ENCODE measurements at regions not wholly inside any gene's neighbourhood (a gene's known extent, or its start where the extent isn't known, plus 50 kb on each side); places are given as distances from the start of the nearest gene placed in this dataset.
"Not testable (repeated sequence)": the region's sequence is repeated elsewhere in the genome, so short reads cannot be mapped to it uniquely, and the experiment has no call there.

- DNase-seq: not testable (repeated sequence)
Measured at GRCh38 chr1:206256935-206257334, 53.6 kb downstream of the SRGAP2 start.

- DNase-seq: not testable (repeated sequence)
Measured at GRCh38 chr1:206261473-206261872, 58.1 kb downstream of the SRGAP2 start.

- not testable (repeated sequence) for DNase-seq
Measured at GRCh38 chr1:206262424-206262823, 59.1 kb downstream of the SRGAP2 start.

- not testable (repeated sequence) for DNase-seq
Measured at GRCh38 chr1:206264916-206265315, 61.6 kb downstream of the SRGAP2 start.

DNA sequence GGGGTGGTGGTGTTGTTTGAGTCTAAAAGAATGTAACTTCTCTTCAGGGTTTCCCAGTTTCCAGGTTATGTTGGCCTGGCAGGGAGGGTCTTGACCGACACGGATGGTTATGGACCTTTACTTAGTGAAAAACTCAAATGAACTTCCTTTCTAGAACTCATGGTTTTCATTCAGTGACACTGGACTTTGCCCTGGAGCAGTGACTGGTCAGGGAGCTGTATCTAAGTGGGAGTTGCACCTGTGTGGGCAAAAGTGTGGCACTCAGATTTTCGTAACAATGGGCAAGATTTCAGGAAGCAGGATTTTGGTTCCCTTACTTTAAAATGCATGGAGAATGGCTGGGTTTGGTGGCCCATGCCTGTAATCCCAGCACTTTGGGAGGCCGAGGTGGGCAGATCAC is 67.8 kb downstream of the SRGAP2 start:
- DNase-seq: not testable (repeated sequence)

DNA sequence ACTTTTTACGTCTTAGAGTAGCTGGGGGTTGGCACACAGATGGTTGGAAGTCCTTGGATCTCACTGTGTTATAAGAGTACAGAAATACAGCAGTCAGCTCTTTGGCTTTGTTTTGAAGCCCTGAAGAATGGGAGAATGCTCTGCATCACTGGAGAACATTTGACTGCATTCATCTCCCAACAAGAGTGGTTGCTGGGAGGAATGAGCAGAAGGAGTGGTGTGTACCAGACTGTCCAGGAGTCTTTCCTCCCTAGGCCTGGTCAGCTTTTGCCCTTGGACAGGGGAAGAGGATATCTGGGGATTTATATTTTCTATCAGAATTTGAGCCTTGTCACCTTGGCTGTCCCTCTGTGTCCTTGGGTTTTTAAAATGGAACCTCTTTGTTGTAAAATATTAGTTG is 69.8 kb downstream of the SRGAP2 start:
- DNase-seq: not testable (repeated sequence)

DNA sequence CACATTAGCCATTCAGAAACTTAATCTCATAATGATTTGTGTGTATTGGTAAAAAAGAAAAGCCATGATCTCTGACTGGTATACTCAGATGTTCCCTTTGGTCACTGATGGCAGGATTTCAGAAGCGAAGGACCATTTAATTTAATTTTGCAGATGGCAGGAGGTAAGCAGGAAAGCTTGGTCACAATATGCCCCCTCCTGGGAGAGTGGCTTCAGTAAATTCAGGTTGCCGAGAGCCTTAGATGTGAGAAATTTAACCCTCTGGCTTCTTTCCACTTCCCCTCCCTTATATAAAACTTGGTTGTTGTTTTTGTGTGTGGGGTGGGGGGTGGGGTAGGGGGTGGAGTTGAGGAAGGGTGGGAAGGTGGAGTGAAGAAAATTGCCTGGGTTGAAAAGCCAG is 72.8 kb downstream of the SRGAP2 start:
- DNase-seq: not testable (repeated sequence)

- peak; percentile 51 for DNase-seq
Measured at GRCh38 chr1:206278683-206279082, 75.3 kb downstream of the SRGAP2 start.

- DNase-seq: not testable (repeated sequence)
Measured at GRCh38 chr1:206280683-206281082, 77.3 kb downstream of the SRGAP2 start.

- not testable (repeated sequence) for DNase-seq
Measured at GRCh38 chr1:206281912-206282654, 78.7 kb downstream of the SRGAP2 start.

DNA sequence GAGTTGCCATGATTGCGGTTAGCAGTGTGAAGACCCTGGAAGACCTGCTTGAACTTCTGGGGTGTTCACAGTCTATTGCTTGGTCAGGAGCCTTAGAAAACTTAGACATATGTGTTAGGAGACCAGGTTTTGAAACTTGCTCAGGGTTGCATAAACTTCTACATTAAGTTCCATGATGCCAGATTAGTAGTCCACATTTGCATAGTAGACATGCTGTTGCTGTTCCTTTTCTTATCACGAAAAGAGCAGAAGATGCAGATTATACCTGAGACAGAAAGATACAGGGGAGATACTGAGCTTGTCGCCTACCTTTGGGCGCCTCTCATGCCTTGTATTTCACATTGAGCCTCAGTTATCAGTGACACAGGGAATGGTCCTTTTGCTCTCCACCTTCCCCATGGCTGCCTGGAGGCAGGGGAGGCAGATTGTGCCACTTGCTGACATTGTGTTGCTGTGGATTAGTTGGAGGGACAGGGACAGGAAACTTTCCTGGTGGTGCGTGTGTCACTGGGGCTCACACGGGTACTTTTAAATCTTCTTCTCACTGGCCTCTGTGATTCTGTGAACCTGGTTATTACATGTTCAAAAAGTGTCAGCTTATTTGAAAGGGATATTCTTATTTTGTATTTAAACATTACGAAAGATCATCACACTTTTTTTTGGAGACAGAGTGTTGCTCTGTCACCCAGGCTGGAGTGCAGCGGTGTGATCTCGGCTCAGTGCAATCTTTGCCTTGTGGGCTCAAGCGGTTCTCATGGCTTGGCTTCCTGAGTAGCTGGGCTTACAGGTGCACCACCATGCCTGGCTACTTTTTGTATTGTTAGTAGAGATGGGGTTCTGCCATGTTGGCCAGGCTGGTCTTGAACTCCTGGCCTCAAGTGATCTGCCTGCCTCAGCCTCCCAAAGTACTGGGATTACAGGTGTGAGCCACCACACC is 82.0 kb downstream of the SRGAP2 start:
- DNase-seq: not testable (repeated sequence)

- not testable (repeated sequence) for DNase-seq
Measured at GRCh38 chr1:206287759-206288158, 84.4 kb downstream of the SRGAP2 start.

GRCh38 chr1:206288453-206288852 is 85.1 kb downstream of the SRGAP2 start:
- DNase-seq: not testable (repeated sequence)

DNA sequence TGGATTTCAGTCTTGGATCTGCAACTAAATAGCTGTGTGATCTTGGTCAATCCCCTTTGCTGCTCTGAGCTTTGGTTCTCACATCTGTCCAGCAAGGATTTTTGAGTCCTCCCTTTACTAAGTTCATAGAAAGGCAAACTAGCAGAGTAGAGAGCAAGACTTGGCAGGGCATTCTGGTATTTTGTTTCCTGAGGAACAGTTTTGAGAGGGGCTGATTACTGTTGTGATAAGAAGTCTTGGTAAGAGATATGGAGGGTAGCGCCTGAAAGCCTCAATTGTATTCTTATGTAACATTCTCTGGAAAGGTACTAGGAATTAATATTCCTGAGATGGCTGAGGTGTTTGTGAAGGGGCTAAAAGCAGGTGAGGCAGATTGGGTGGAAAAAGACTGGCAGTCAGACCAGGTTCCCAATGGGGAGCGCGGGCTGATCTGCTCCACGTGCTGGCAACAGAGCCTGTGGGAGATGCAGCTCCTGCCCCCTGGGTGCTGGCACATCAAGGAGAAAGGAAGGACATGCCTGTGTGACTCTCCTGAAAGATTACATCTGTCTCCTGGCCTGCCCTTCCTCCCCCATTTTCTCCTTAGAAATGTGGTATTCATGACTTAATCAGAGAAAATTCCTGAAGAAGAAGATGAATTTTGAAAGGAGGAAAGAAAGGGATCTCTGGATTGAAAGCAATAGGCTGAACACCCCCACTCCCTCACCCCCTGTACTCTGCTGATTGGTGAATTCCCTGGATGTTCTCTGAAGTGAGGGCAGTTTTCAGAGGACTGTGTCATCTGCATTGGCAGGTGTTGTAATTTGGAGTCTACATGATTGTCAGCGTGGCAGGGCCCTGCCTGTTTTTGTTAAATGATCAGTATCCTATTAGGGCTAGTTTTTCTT is 94.0 kb downstream of the SRGAP2 start:
- DNase-seq: not testable (repeated sequence)

GRCh38 chr1:206298032-206298392 is 94.7 kb downstream of the SRGAP2 start:
- DNase-seq: not testable (repeated sequence)

- DNase-seq: not testable (repeated sequence)
Measured at GRCh38 chr1:206299181-206299791, 95.9 kb downstream of the SRGAP2 start.

DNA sequence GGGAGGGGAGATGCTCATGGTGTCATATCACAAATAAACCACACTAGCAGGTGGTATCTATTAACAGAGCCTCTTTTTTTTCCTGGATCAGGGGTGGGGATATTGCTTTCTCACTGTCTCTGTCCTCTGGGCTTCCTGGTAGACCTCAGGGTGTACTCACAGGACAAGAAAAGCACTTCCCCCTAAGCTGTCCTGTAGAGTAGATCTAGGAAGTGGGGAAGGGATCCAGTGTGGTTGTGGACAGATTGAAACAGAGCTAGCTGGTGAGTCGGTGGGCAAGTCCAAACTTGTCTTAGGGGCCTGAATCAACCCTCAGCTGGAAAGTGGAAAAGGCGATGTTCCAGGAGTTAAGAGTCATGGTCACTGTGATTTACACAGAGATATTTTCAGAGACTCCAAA is 96.6 kb downstream of the SRGAP2 start:
- DNase-seq: not testable (repeated sequence)

- not testable (repeated sequence) for DNase-seq
Measured at GRCh38 chr1:206302056-206302455, 98.7 kb downstream of the SRGAP2 start.

DNA sequence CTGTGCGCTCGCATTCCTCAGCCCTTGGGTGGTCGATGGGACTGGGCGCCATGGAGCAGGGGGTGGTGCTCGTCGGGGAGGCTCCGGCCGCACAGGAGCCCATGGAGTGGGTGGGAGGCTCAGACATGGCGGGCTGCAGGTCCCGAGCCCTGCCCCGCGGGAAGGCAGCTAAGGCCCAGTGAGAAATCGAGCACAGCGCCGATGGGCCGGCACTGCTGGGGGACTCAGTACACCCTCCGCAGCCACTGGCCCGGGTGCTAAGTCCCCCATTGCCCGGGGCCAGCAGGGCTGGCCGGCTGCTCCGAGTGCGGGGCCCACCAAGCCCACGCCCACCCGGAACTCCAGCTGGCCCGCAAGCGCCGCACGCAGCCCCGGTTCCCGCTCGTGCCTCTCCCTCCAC is 104.1 kb downstream of the SRGAP2 start:
- not testable (repeated sequence) for DNase-seq

DNA sequence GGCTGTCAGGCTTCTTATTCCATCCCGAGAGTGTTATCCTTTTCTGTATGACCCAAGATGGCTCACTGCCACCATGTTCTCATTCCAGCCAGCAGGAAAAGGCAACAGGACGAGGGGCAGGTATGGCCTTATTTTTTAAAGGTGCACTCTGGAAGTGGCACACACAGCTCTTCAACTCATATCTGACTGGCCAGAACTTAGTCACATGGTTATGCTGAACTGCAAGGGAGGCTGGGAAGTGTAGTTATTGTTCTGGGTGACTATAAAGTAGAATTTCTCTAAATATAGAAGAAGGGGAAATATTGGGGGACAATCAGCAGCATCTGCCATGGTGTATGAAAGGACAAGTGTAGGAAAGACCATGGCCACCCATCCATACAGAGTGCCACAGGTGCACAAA is 107.6 kb downstream of the SRGAP2 start:
- DNase-seq: not testable (repeated sequence)

DNA sequence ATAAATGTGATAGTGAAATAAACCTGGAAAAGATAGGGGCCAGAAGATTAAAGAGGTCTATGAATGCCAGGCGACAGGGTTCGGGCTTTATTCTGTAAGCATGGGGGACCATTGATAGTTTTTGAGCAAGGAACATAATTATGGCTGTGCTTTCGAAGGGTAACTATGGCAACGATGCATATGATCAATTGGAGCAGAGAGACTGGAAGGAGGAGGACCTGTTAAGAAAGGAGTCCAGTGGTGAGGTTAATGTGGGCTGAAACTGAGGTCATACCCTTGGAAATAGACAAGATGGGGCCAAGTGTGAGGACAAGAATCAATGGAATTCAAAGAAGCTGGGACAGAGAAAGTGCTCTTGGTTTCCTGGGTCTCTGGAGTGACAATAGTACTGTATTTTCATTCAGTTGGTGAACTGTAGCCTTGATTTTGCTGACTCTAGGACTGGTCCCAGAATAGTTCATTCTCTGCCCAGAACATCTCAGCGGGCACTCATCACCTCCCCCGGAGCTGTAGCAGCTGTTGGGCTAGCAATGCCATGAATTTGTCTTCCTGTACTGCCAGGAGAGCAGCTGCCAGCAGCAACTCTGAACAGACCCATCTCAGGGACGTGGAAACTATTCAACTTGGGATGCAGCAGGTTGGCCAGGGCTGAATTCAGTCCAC is 108.4 kb downstream of the SRGAP2 start:
- not testable (repeated sequence) for DNase-seq

GRCh38 chr1:206312274-206312665 is 108.9 kb downstream of the SRGAP2 start:
- not testable (repeated sequence) for DNase-seq
